GM12872 (cell line): ENCODE measurements at regions not wholly inside any gene's neighbourhood (a gene's known extent, or its start where the extent isn't known, plus 50 kb on each side); places are given as distances from the start of the nearest gene placed in this dataset.

ENCODE experiments used
- TF ChIP-seq, protein P1 (sequence below): IDR thresholded peaks from 3 replicates; pipeline ENCODE4 v1.5.1; 2011; ENCODE audit warnings: low read depth, mild to moderate bottlenecking, low read length, moderate library complexity; ENCODE audit not compliant: insufficient read depth

DNA sequence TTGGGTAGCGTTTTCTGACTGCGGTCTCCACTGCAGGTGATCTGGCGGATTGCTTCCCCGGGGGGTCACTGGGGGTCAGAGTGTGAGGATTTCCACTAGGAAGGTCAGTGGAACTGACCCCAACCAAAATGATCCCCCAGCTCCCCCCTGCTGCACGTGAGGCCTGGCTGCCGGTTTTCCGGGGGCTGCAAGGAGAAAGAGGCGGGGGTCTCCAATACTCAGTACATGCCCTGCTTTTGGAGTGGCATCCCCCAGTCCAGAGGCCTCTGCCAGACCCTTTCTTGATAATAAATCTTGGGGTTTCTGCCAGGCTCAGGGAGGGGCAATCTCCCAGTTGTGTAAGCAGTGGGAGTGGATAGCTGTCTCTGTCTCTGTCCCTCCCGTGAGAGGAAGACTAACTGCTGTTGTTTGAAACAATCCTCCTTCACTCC lies 71.5 kb upstream of the RTL6 start:
- TF ChIP-seq, protein P1, sequence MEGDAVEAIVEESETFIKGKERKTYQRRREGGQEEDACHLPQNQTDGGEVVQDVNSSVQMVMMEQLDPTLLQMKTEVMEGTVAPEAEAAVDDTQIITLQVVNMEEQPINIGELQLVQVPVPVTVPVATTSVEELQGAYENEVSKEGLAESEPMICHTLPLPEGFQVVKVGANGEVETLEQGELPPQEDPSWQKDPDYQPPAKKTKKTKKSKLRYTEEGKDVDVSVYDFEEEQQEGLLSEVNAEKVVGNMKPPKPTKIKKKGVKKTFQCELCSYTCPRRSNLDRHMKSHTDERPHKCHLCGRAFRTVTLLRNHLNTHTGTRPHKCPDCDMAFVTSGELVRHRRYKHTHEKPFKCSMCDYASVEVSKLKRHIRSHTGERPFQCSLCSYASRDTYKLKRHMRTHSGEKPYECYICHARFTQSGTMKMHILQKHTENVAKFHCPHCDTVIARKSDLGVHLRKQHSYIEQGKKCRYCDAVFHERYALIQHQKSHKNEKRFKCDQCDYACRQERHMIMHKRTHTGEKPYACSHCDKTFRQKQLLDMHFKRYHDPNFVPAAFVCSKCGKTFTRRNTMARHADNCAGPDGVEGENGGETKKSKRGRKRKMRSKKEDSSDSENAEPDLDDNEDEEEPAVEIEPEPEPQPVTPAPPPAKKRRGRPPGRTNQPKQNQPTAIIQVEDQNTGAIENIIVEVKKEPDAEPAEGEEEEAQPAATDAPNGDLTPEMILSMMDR, result no peak

DNA sequence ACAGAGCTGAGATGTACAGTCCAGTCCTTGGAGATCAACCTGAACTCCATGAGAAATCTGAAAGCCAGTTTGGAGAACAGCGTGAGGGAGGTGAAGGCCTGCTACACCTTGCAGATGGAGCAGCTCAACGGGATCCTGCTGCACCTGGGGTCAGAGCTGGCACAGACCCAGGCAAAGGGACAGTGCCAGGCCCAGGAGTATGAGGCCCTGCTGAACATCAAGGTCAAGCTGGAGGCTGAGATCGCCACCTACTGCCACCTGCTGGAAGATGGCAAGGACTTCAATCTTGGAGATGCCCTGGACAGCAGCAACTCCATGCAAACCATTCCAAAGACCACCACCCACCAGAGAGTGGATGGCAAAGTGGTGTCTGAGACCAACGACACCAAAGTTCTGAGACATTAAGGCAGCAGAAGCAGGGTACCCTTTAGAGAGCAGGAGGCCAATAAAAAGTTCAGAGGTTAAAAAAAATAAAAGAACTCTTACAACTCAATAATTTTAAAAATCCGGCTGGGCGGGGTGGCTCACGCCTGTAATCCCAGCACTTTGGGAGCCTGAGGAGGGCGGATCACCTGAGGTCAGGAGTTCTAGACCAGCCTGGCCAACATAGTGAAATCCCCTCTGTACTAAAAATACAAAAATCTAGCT lies 69.9 kb upstream of the RTL6 start:
- TF ChIP-seq, protein P1, result peak; percentile 75

DNA sequence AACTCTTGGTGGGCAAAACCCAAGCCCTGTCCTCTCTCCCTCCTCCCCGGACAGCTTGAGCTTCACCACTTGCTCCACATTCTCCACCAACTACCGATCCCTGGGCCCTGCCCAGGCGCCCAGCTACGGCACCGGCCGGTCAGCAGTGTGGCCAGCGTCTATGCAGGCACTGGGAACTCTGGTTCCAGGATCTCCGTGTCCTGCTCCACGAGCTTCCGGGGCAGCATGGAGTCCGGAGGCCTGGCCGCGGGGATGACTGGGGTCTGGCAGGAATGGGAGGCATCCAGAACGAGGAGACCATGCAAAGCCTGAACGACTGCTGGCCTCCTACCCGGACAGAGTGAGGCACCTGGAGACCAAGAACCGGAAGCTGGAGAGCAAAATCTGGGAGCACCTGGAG lies 68.9 kb upstream of the RTL6 start:
- TF ChIP-seq, protein P1, result no peak

DNA sequence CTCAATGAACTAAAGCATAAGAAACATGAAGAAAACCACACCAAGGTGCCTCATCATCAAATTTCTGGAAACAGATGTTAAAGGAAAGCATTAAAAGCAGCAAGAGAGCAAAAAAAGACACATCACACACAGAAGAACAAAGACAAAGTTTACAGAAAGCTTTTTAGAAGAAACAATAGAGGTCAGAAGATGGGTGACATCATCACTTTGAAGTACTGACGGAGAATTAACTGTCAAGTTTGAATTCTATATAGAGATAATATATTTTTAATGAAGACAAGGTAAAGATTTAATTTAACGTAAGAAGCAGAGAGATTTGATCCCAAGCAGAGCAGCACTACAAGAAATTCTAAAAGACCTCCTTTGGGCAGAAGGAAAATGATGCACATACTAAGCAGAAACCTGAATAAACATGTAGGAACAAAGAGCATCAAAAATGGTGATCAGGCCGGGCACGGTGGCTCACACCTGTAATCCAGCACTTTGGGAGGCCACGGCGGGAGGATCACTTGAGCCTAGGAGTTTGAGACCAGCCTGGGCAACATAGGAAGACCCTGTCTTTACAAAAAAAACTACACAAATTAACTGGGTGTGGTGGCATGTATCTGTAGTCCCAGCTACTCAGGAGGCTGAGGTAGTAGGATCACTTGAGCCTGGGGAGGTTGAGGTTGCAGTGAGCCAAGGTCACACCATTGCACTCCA lies 63.3 kb upstream of the RTL6 start:
- TF ChIP-seq, protein P1, result no peak

DNA sequence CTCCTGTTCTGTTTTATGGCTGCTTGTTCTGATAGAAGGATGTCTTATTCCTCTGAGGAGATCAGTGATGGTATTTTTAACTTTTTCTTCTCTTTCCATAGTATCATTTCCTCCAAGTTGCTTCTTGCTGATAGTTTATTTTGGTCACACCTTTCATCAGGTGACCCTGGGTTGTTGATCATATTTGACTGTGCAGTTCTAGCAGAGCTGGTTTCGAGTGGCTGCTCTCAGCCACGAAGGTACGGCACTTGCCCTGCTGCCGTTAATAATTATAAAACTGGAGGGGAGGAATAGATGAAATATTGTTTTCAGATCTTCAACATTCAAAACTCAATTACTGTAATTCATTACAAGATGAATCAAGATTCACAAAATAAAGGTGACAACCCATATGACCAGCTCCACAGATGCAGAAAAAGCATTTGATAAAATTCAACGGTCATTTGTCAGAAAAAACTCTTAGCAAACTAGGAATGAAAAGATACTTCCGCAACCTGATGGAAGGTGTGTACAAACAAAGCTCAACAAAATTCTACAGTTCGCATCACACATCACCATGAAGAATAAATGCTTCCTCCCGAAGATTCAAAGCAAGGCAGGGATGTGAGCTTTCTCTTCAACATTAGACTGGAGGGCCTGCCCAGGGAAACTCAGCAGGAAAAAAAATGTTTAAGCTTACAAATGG lies 59.2 kb upstream of the RTL6 start:
- TF ChIP-seq, protein P1, result no peak

DNA sequence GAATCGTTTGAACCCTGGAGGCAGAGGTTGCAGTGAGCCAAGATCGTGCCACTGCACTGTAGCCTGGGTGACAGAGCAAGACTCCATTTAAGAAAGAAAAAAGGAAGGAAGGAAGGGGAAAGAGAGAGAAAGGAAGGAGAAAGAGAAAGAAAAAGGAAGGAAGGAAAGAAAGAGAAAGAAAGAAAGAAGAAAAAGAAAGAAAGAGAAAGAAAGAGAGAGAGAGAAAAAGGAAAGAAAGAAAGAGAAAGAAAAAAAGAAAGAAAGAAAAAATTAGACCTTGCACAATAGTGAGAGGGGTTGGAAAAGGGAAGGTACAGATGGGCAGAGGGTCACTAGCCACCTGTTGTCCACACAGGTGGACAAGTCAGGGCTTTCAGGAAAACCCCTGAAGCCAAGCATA lies 57.6 kb upstream of the RTL6 start:
- TF ChIP-seq, protein P1, result no peak

DNA sequence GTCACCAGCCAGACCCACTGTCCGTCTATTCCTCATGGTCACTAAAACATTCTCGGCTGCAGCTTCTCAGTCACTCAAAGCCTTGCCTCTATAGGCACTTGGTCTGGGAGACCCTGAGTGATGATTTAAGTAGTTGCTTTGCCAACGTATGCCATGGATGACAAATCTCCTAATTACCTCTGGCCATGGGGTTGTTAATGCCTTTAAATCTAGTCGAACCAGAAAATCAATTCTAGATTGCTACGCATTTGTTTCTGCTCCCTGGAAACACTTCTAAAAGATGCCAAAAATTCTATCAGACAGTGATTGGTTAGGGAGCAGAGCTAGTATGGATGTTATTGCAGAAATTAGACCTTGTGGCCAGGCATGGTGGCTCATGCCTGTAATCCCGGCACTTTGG lies 57.0 kb upstream of the RTL6 start:
- TF ChIP-seq, protein P1, result no peak
